Parathyroid adenoma (tissue), 2 donors: ENCODE measurements at regions not wholly inside any gene's neighbourhood (a gene's known extent, or its start where the extent isn't known, plus 50 kb on each side); places are given as distances from the start of the nearest gene placed in this dataset.

Experiments
- H2AFZ ChIP-seq: fragments of 300-600 bp; sonication (generic); one replicate; pipeline ENCODE4 v1.7.0; 2017; ENCODE audit warnings: antibody characterized with exemption, mild to moderate bottlenecking
- H3K27ac ChIP-seq: fragments of 300-600 bp; sonication (generic); one replicate; pipeline ENCODE4 v1.7.0; 2017
- H3K27me3 ChIP-seq: fragments of 300-600 bp; sonication (generic); one replicate; pipeline ENCODE4 v1.7.0; 2017; ENCODE audit warnings: low read length; ENCODE audit not compliant: control insufficient read depth, insufficient read depth
- H3K36me3 ChIP-seq: fragments of 300-600 bp; sonication (generic); one replicate; pipeline ENCODE4 v1.7.0; 2017; ENCODE audit warnings: low read length; ENCODE audit not compliant: control insufficient read depth, insufficient read depth
- H3K4me1 ChIP-seq: fragments of 300-600 bp; sonication (generic); one replicate; pipeline ENCODE4 v1.7.0; 2017; ENCODE audit warnings: control low read depth
- H3K4me2 ChIP-seq: fragments of 300-600 bp; sonication (generic); one replicate; pipeline ENCODE4 v1.7.0; 2017; ENCODE audit warnings: low read length
- H3K4me3 ChIP-seq: fragments of 300-600 bp; sonication (generic); one replicate; pipeline ENCODE4 v1.7.0; 2017; ENCODE audit warnings: low read depth, low read length
- H3K79me2 ChIP-seq: fragments of 300-600 bp; sonication (generic); one replicate; pipeline ENCODE4 v1.7.0; 2017; ENCODE audit warnings: control low read depth
- H3K9ac ChIP-seq: fragments of 300-600 bp; sonication (generic); one replicate; pipeline ENCODE4 v1.7.0; 2017; ENCODE audit warnings: mild to moderate bottlenecking
- H3K9me3 ChIP-seq: fragments of 300-600 bp; sonication (generic); one replicate; pipeline ENCODE4 v1.7.0; 2017; ENCODE audit warnings: low read length; ENCODE audit not compliant: control insufficient read depth
- CTCF ChIP-seq: fragments of 300-600 bp; sonication (generic); IDR thresholded peaks from one replicate; pipeline ENCODE4 v1.7.0; 2017; ENCODE audit warnings: antibody characterized with exemption, mild to moderate bottlenecking
- donor health status: primary hyperparathyroidism.

- TF ChIP-seq CTCF: no peak
- Histone ChIP-seq H2AFZ (no peak overlapping the region), H3K4me1 (no peaks in the 10 kb centered on the region), H3K9me3 (no peaks in the 10 kb centered on the region), H3K79me2 (no peaks in the 10 kb centered on the region), H3K27me3 (no peaks in the 10 kb centered on the region), H3K4me3 (no peak overlapping the region), H3K4me2 (no peak overlapping the region), H3K27ac (no peak overlapping the region), H3K9ac (no peak overlapping the region), H3K36me3 (no peaks in the 10 kb centered on the region)
These were observed 262.3 kb upstream of the SOX4 start for GRCh38 chr6:21331235-21331634.

DNA sequence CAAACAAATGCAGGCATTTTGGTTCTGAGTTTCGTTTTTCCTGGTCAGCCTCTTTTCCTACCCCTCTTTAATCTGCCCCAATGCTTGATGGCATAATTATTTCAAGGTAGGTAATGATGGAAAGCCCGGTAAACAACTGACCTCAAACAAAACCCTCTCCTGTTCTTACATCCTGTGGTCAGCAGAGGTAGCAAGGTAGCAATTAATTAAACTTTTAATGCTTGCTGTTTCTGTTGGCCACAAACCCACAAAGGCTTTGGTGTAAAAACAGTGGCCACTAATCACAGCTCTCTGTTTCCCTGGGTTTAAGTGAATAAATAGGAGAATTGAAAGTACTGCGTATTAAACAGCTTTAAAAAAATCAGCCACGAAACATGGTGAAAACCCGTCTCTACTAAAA is 261.5 kb upstream of the SOX4 start:
- TF ChIP-seq CTCF: no peak
- no peak overlapping the region for H3K4me3 ChIP-seq
- H3K79me2 ChIP-seq: no peaks in the 10 kb centered on the region
- H3K9me3 ChIP-seq: no peaks in the 10 kb centered on the region
- no peaks in the 10 kb centered on the region for H3K27me3 ChIP-seq
- H3K36me3 ChIP-seq: no peaks in the 10 kb centered on the region
- no peak overlapping the region for H3K4me2 ChIP-seq
- no peak overlapping the region for H3K27ac ChIP-seq
- no peak overlapping the region for H2AFZ ChIP-seq
- H3K4me1 ChIP-seq: no peaks in the 10 kb centered on the region
- no peak overlapping the region for H3K9ac ChIP-seq

- no peak overlapping the region for H3K4me3 ChIP-seq
- no peaks in the 10 kb centered on the region for H3K79me2 ChIP-seq
- H3K9ac ChIP-seq: no peak overlapping the region
- H3K36me3 ChIP-seq: no peaks in the 10 kb centered on the region
- TF ChIP-seq CTCF: no peak
- H3K27ac ChIP-seq: no peak overlapping the region
- H2AFZ ChIP-seq: no peak overlapping the region
- H3K4me1 ChIP-seq: no peaks in the 10 kb centered on the region
- H3K27me3 ChIP-seq: no peaks in the 10 kb centered on the region
- H3K9me3 ChIP-seq: no peaks in the 10 kb centered on the region
- no peak overlapping the region for H3K4me2 ChIP-seq
These were observed 260.9 kb upstream of the SOX4 start for GRCh38 chr6:21332660-21333059.

- no peaks in the 10 kb centered on the region for H3K36me3 ChIP-seq
- H3K9ac ChIP-seq: no peak overlapping the region
- no peaks in the 10 kb centered on the region for H3K27me3 ChIP-seq
- no peak for TF ChIP-seq CTCF
- H2AFZ ChIP-seq: no peak overlapping the region
- no peak overlapping the region for H3K4me3 ChIP-seq
- H3K9me3 ChIP-seq: no peaks in the 10 kb centered on the region
- no peaks in the 10 kb centered on the region for H3K4me1 ChIP-seq
- no peaks in the 10 kb centered on the region for H3K79me2 ChIP-seq
- H3K27ac ChIP-seq: no peak overlapping the region
- no peak overlapping the region for H3K4me2 ChIP-seq
These were observed 259.8 kb upstream of the SOX4 start for GRCh38 chr6:21333715-21334114.

GRCh38 chr6:21334651-21335050 is 258.9 kb upstream of the SOX4 start:
- no peak for TF ChIP-seq CTCF

More at GRCh38 chr6:21334651-21335050, 258.9 kb upstream of the SOX4 start:
- no peaks in the 10 kb centered on the region for H3K9me3 ChIP-seq
- H3K4me1 ChIP-seq: no peaks in the 10 kb centered on the region
- no peak overlapping the region for H3K4me3 ChIP-seq
- H3K4me2 ChIP-seq: no peak overlapping the region
- H3K36me3 ChIP-seq: no peaks in the 10 kb centered on the region
- H3K27me3 ChIP-seq: no peaks in the 10 kb centered on the region
- no peak overlapping the region for H3K27ac ChIP-seq
- H2AFZ ChIP-seq: no peak overlapping the region
- H3K9ac ChIP-seq: no peak overlapping the region
- no peaks in the 10 kb centered on the region for H3K79me2 ChIP-seq
